HCT116 (cell line): ENCODE measurements at regions not wholly inside any gene's neighbourhood (a gene's known extent, or its start where the extent isn't known, plus 50 kb on each side); places are given as distances from the start of the nearest gene placed in this dataset.

Experiments
- ATAC-seq: fragments of 200-7000 bp; cut with Tn5 transposase; 2 replicates; pipeline ENCODE4 v1.9.1; 2020; ENCODE audit warnings: mild to moderate bottlenecking, moderate library complexity
- BruUV-seq: library from RNA; stranded (reverse); fragments of 400-500 nt; replicated peaks from 2 replicates; lab custom pipeline; 2021; lab: Mats Ljungman, UMichigan
- CTCF ChIA-PET: fragments of 300-600 bp; sonication (Branson Sonifier 250); formaldehyde crosslinking; loops from one replicate; lab custom pipeline; 2021; ENCODE audit warnings: antibody characterized with exemption; lab: Charles Lee
- POLR2A ChIA-PET: fragments of 300-600, 350-600 bp; sonication (Branson Sonifier 250); formaldehyde crosslinking; loops from one replicate; lab custom pipeline; 2021; ENCODE audit warnings: antibody characterized with exemption; lab: Charles Lee
- RAD21 ChIA-PET, 2 experiments: fragments of 300-600 bp; sonication (Branson Sonifier 250); formaldehyde crosslinking; loops; one replicate each; lab custom pipeline; 2023; ENCODE audit warnings: low total read pairs in 2 of 2; ENCODE audit not compliant: uncharacterized antibody in 2 of 2, unreplicated experiment in 2 of 2, low non-redundant PET in 1 of 2; lab: Charles Lee
- DNase-seq: peaks from one replicate; pipeline ENCODE4 v3.0.0-alpha.2; 2010; ENCODE audit warnings: low read depth, low spot score
- H2AFZ ChIP-seq: fragments of 200-600 bp; shearing (Covaris generic), sonication (generic); 2 replicates; pipeline ENCODE4 v1.6.1; 2017; ENCODE audit warnings: low read depth, mixed run types, mixed read lengths, antibody characterized with exemption, low read length; ENCODE audit not compliant: poor library complexity, severe bottlenecking
- H3K27ac ChIP-seq: 2 replicates; pipeline ENCODE4 v1.5.1; 2012; ENCODE audit warnings: low read depth, low read length
- H3K27me3 ChIP-seq: fragments of 200-600 bp; sonication (generic); 2 replicates; pipeline ENCODE4 v1.6.1; 2016; ENCODE audit warnings: mixed run types, low read length, mixed read lengths; ENCODE audit not compliant: insufficient read depth
- H3K36me3 ChIP-seq, 2 experiments: fragments of 200-500 bp in 1 of 2; fragments of 200-600 bp in 1 of 2; sonication (Bioruptor generic) in 1 of 2; sonication (generic) in 1 of 2; 2 replicates each; pipeline versions ENCODE4 v1.5.1 to v1.6.1; 2014 to 2016; ENCODE audit warnings: low read length in 2 of 2, inconsistent platforms in 1 of 2, mixed read lengths in 1 of 2, mixed run types in 1 of 2; ENCODE audit not compliant: insufficient read depth in 2 of 2, control insufficient read depth in 1 of 2
- H3K4me1 ChIP-seq, 2 experiments: fragments of 200-600 bp in 1 of 2; sonication (generic) in 1 of 2; 2 replicates each; pipeline versions ENCODE4 v1.5.1 to v1.6.1; 2012 to 2017; ENCODE audit warnings: low read length in 2 of 2, inconsistent platforms in 1 of 2, mild to moderate bottlenecking in 1 of 2, mixed read lengths in 1 of 2, mixed run types in 1 of 2, moderate library complexity in 1 of 2; ENCODE audit not compliant: insufficient read depth in 2 of 2, control insufficient read depth in 1 of 2
- H3K4me2 ChIP-seq: fragments of 200-600 bp; sonication (generic); 2 replicates; pipeline ENCODE4 v1.6.1; 2017; ENCODE audit warnings: mixed run types, low read length, mixed read lengths
- H3K4me3 ChIP-seq, 2 experiments: fragments of 200-600 bp in 1 of 2; sonication (generic) in 1 of 2; replicated peaks in 1 of 2; 2 replicates each; pipeline ENCODE4 v1.5.1; 2011 to 2016; ENCODE audit warnings: low read length in 2 of 2, control low read depth in 1 of 2, low read depth in 1 of 2, mild to moderate bottlenecking in 1 of 2, mixed read lengths in 1 of 2, mixed run types in 1 of 2
- H3K79me2 ChIP-seq: fragments of 200-600 bp; sonication (generic); 2 replicates; pipeline ENCODE4 v1.6.1; 2017; ENCODE audit warnings: mild to moderate bottlenecking, mixed run types, low read length, moderate library complexity, mixed read lengths; ENCODE audit not compliant: insufficient read depth
- H3K9ac ChIP-seq: fragments of 200-600 bp; sonication (generic); 2 replicates; pipeline ENCODE4 v1.6.1; 2016; ENCODE audit warnings: low read length, mixed read lengths
- H3K9me2 ChIP-seq: fragments of 200-600 bp; sonication (generic), shearing (Covaris generic); 2 replicates; pipeline ENCODE4 v1.6.1; 2017; ENCODE audit warnings: mixed run types, mild to moderate bottlenecking, moderate library complexity; ENCODE audit not compliant: insufficient read depth
- H3K9me3 ChIP-seq, 2 experiments: fragments of 200-500 bp in 1 of 2; fragments of 200-600 bp in 1 of 2; sonication (Bioruptor generic) in 1 of 2; sonication (generic) in 1 of 2; 2 replicates each; pipeline ENCODE4 v1.6.1; 2014 to 2017; ENCODE audit warnings: low read length in 2 of 2, mixed read lengths in 2 of 2, inconsistent platforms in 1 of 2, low read depth in 1 of 2, mild to moderate bottlenecking in 1 of 2, mixed run types in 1 of 2, moderate library complexity in 1 of 2; ENCODE audit not compliant: control insufficient read depth in 1 of 2, insufficient read depth in 1 of 2
- H4K20me1 ChIP-seq: fragments of 200-600 bp; sonication (generic), shearing (Covaris generic); 2 replicates; pipeline ENCODE4 v1.6.1; 2017; ENCODE audit warnings: mixed run types, mild to moderate bottlenecking, moderate library complexity; ENCODE audit not compliant: insufficient read depth
- EGR1 ChIP-seq: IDR thresholded peaks from 2 replicates; pipeline ENCODE4 v1.6.1; 2012; ENCODE audit warnings: low read depth
- ELF1 ChIP-seq: IDR thresholded peaks from 2 replicates; pipeline ENCODE4 v1.6.1; 2012; ENCODE audit warnings: low read depth, borderline replicate concordance
- EZH2 ChIP-seq: fragments of 200-600 bp; sonication (generic); IDR thresholded peaks from 2 replicates; pipeline ENCODE4 v1.6.1; 2017; ENCODE audit warnings: antibody characterized with exemption, mixed run types
- FOSL1 ChIP-seq: IDR thresholded peaks from 2 replicates; pipeline ENCODE4 v1.6.1; 2012; ENCODE audit warnings: low read depth
- JUND ChIP-seq: IDR thresholded peaks from 2 replicates; pipeline ENCODE4 v1.6.1; 2012
- POLR2A ChIP-seq: IDR thresholded peaks from 2 replicates; pipeline ENCODE4 v1.7.0; 2011; ENCODE audit warnings: borderline replicate concordance; ENCODE audit not compliant: insufficient read depth, insufficient read length; ENCODE audit errors: extremely low read depth
- POLR2AphosphoS5 ChIP-seq: IDR thresholded peaks from 2 replicates; pipeline ENCODE4 v1.6.1; 2011; ENCODE audit warnings: mild to moderate bottlenecking, low read depth, low read length, moderate library complexity
- RAD21 ChIP-seq: IDR thresholded peaks from 2 replicates; pipeline ENCODE4 v1.6.1; 2012; ENCODE audit warnings: low read depth, mild to moderate bottlenecking
- SIN3A ChIP-seq: IDR thresholded peaks from 2 replicates; pipeline ENCODE4 v1.6.1; 2012; ENCODE audit warnings: low read depth
- SP1 ChIP-seq: IDR thresholded peaks from 2 replicates; pipeline ENCODE4 v1.6.1; 2012; ENCODE audit warnings: low read depth
- SRF ChIP-seq: IDR thresholded peaks from 2 replicates; pipeline ENCODE4 v1.6.1; 2012; ENCODE audit warnings: low read depth
- TCF7L2 ChIP-seq: IDR thresholded peaks from 2 replicates; pipeline ENCODE4 v1.7.0; 2011; ENCODE audit warnings: borderline replicate concordance, inconsistent platforms; ENCODE audit not compliant: insufficient read depth, insufficient read length; ENCODE audit errors: extremely low read depth
- YY1 ChIP-seq: IDR thresholded peaks from 2 replicates; pipeline ENCODE4 v1.6.1; 2011; ENCODE audit warnings: low read length, low read depth, moderate library complexity, mild to moderate bottlenecking; ENCODE audit not compliant: insufficient replicate concordance; ENCODE audit errors: extremely low read depth
- ZNF274 ChIP-seq: fragments of 200-500 bp; sonication (Bioruptor generic); IDR thresholded peaks from 2 replicates; pipeline ENCODE4 v1.6.1; 2014; ENCODE audit warnings: mild to moderate bottlenecking, low read depth, low read length, inconsistent platforms
- intact Hi-C: fragments of 100-400 bp; cut with micrococcal nuclease; formaldehyde crosslinking; loops from 2 replicates; pipeline ENCODE4 v1.10.0; 2022
- TF ChIP-seq, protein P1 (sequence below): IDR thresholded peaks from 2 replicates; pipeline ENCODE4 v1.6.1; 2012
- TF ChIP-seq, protein P2 (sequence below): IDR thresholded peaks from 2 replicates; pipeline ENCODE4 v1.6.1; 2012

DNA sequence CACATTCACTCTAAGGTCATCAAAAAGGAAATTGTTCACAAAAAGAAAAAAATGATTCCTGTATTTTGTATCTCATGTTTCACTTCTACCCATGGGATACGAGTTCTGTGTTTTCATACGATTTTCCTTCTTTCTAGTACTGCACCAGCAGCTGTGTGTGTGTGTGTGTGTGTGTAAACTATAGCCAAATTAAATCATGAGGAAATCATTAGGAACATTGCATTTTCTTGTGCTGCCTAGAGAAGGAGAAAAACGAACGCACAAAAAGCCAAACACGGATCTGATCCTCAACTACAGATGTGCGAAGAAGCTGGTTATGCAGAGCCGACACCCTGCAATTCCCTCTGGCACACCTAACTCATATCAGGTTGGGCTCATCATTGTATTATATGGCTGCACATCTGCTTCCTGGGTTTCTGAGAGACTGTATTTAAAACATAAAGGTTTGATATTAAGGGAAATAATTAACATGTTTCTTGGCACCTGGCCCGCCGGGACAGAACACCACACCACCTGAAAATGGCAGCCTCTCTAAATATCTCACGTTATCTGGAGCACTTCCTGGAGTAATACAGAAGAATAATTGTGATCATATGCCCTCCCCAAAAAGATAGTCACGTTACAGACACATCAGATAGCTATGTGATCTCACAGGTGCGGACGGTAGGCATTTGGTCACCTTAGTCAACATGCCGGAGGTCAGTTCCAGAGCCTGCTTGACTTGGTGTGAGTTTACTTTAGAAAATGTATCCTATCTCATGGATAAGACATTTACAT is 586.3 kb upstream of the SALL3 start:
- no peaks in the 10 kb centered on the region for H3K9me2 ChIP-seq
- intact Hi-C loops = no loop called here
- peaks cover 4 to 25% of the 10 kb centered on the region in 2 experiments; a peak in 2 of 4 replicates for H3K9me3 ChIP-seq
- H3K36me3 ChIP-seq = no peaks in the 10 kb centered on the region
- H2AFZ ChIP-seq = no peak overlapping the region
- TF ChIP-seq SP1 = no peak
- no peak for TF ChIP-seq YY1
- TF ChIP-seq FOSL1 = no peak
- no peak for TF ChIP-seq ELF1
- TF ChIP-seq JUND = no peak
- no peak for TF ChIP-seq POLR2A
- no peak for TF ChIP-seq SRF
- no peak for TF ChIP-seq EZH2
- no peak for TF ChIP-seq ZNF274
- no peak for TF ChIP-seq SIN3A
- no peak for TF ChIP-seq RAD21
- TF ChIP-seq POLR2AphosphoS5 = no peak
- TF ChIP-seq EGR1 = no peak
- no peak for TF ChIP-seq TCF7L2
- TF ChIP-seq, protein P1, sequence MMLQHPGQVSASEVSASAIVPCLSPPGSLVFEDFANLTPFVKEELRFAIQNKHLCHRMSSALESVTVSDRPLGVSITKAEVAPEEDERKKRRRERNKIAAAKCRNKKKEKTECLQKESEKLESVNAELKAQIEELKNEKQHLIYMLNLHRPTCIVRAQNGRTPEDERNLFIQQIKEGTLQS = no peak
- TF ChIP-seq, protein P2, sequence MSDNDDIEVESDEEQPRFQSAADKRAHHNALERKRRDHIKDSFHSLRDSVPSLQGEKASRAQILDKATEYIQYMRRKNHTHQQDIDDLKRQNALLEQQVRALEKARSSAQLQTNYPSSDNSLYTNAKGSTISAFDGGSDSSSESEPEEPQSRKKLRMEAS = no peak
- H3K4me1 ChIP-seq = no peaks in the 10 kb centered on the region
- no TSS peak for BruUV-seq
- no peak overlapping the region for H3K9ac ChIP-seq
- no peaks in the 10 kb centered on the region for H3K27me3 ChIP-seq
- POLR2A ChIA-PET = no interaction called here
- RAD21 ChIA-PET = no interaction called here
- ATAC-seq = no peak
- CTCF ChIA-PET = no interaction called here
- no peak overlapping the region for H3K4me3 ChIP-seq
- H3K27ac ChIP-seq = no peak overlapping the region
- no peak overlapping the region for H3K4me2 ChIP-seq
- DNase-seq = no peak
- no peaks in the 10 kb centered on the region for H3K79me2 ChIP-seq
- H4K20me1 ChIP-seq = no peaks in the 10 kb centered on the region
